MM.1S (cell line): ENCODE measurements at regions not wholly inside any gene's neighbourhood (a gene's known extent, or its start where the extent isn't known, plus 50 kb on each side); places are given as distances from the start of the nearest gene placed in this dataset.

Experiments used
- CTCF ChIP-seq: fragments of 300-600 bp; sonication (generic); IDR thresholded peaks from 2 replicates; pipeline ENCODE4 v1.5.1; 2016; ENCODE audit warnings: antibody characterized with exemption, low read length, mixed read lengths
- EZH2 ChIP-seq: fragments of 300-600 bp; sonication (generic); optimal IDR thresholded peaks from 2 replicates; pipeline ENCODE3; 2017; ENCODE audit warnings: low read depth, mild to moderate bottlenecking, antibody characterized with exemption, low read length, mixed read lengths
- EZH2phosphoT487 ChIP-seq: fragments of 300-600 bp; sonication (generic); IDR thresholded peaks from 2 replicates; pipeline ENCODE4 v1.6.1; 2018; ENCODE audit warnings: antibody characterized with exemption, low read length

GRCh38 chr5:96207420-96207819 is 225.6 kb downstream of the PCSK1 start:
- TF ChIP-seq CTCF = no peak
- TF ChIP-seq EZH2 = no peak
- no peak for TF ChIP-seq EZH2phosphoT487
